Heart left ventricle (tissue), 16 donors: ENCODE measurements at regions not wholly inside any gene's neighbourhood (a gene's known extent, or its start where the extent isn't known, plus 50 kb on each side); places are given as distances from the start of the nearest gene placed in this dataset.
A peak's percentile ranks its signal among the peaks of the same experiment; 100 is the strongest.

Source experiments
- ATAC-seq, 4 donors: fragments of 200-7000 bp; cut with Tn5 transposase; one replicate each; pipeline ENCODE4 v1.9.1; 2020 to 2022; ENCODE audit warnings: moderate library complexity in 4 of 4, mild to moderate bottlenecking in 3 of 4, moderate number of reproducible peaks in 1 of 4
- DNase-seq, 5 donors: peaks; one replicate each; pipeline ENCODE4 v3.0.0-alpha.2; 2020
- H3K27ac ChIP-seq, 12 donors: fragments of 200-600 bp; sonication (generic) in 4 of 12; one replicate each; pipeline versions ENCODE4 v1.5.0 to v1.8.0; 2016 to 2022; ENCODE audit warnings: mild to moderate bottlenecking in 2 of 12
- H3K27me3 ChIP-seq, 9 donors: fragments of 200-600 bp; sonication (generic) in 2 of 9; one replicate each; pipeline versions ENCODE4 v1.5.1 to v1.8.0; 2016 to 2022; ENCODE audit warnings: mild to moderate bottlenecking in 3 of 9
- H3K36me3 ChIP-seq, 9 donors: fragments of 200-600 bp; sonication (generic) in 2 of 9; one replicate each; pipeline versions ENCODE4 v1.5.0 to v1.8.0; 2018 to 2022; ENCODE audit warnings: mild to moderate bottlenecking in 2 of 9
- H3K4me1 ChIP-seq, 12 donors: fragments of 200-600 bp; sonication (generic) in 4 of 12; one replicate each; pipeline versions ENCODE4 v1.5.0 to v1.8.0; 2016 to 2022; ENCODE audit warnings: mild to moderate bottlenecking in 3 of 12
- H3K4me3 ChIP-seq, 12 donors: fragments of 200-600 bp; sonication (generic) in 4 of 12; one replicate each; pipeline versions ENCODE4 v1.5.0 to v1.8.0; 2017 to 2022; ENCODE audit warnings: mild to moderate bottlenecking in 9 of 12, moderate library complexity in 4 of 12
- H3K9me3 ChIP-seq, 12 donors: fragments of 200-600 bp; sonication (generic) in 4 of 12; one replicate each; pipeline versions ENCODE4 v1.5.0 to v1.8.0; 2016 to 2022; ENCODE audit warnings: mild to moderate bottlenecking in 1 of 12
- POLR2A ChIP-seq, 2 donors: fragments of 450-650 bp; IDR thresholded peaks; one replicate each; pipeline ENCODE4 v1.6.1; 2017; ENCODE audit warnings: antibody characterized with exemption in 2 of 2, mild to moderate bottlenecking in 2 of 2, moderate library complexity in 2 of 2
- WGBS, 4 donors: extraction: QIAGEN DNeasy Blood & Tissue Kit in 2 of 4; methylation state at CpG; one replicate each; pipeline versions ENCODE4 v1.1.5 to v1.1.7; 2013 to 2018; 5-methylcytosine and 5-hydroxymethylcytosine counted together
- intact Hi-C, 10 donors: fragments of 100-400 bp; cut with DNase I; formaldehyde crosslinking; loops; one replicate each; pipeline versions ENCODE4 v1.11.1 to v1.14.2; 2022
- TF ChIP-seq, protein P1 (sequence below), 12 donors: fragments of 200-600 bp; sonication (generic) in 4 of 12; IDR thresholded peaks; one replicate each; pipeline versions ENCODE4 v1.5.0 to v1.8.0; 2018 to 2022; ENCODE audit warnings: antibody characterized with exemption in 12 of 12, mild to moderate bottlenecking in 5 of 12
- donor health status: ischemic (EF 13 %, LVEDD 7.1; RV severe dilation, severe dysfunction).
- donor health status: healthy with polysubstance abuse.
- donor health status: DM: no; HTN: yes; CAD: no.
- donor health status: DM: no; HTN: no; CAD: no.
- donor health status: ischemic (EF 25% LVEDD 6.9; RV normal size, moderate dysfunction).
- donor health status: ischemic (EF 25% LVEDD 5.7; RV mildly dilated, moderate dysfunction).
- donor health status: healthy.
- donor health status: DM: yes; HTN: yes; CAD: no.
- donor health status: ischemic (EF 35%, LVEDD 5.7; RV mildly dilated, moderate dysfunction).
- donor health status: nonischemic (EF 11% LVEDD 7.7; RV severe dilation, severe dysfunction).
- donor health status: DM: yes; HTN: yes; CAD: no.
- donor health status: PGD.
- donor health status: ischemic (EF 29% LVEDD 5.4; RV normal size, mild dysfunction).
- donor health status: nonischemic (EF 23%, LVEDD 6.1; RV moderate dilation, normal function).

DNA sequence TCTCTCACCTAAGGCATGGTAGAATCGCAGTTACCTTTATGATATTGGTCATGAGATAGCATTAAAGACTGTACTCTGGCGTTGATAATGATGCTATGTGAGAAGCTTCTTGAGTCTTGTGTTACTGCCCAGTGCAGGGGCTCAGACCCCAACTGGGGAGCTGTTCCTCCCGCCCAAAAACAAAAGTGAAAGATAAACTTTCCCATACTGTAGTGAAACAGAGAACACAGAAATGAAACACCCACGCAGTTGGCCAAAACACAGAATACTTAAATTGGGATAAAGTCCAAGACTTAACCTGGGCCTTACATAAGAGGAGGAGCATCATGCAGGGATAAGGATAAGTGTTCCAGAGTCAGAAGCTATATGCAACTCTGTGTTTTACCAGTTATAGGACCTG lies 130.6 kb downstream of the HHIPL2 start:
- no peak overlapping the region for H3K27ac ChIP-seq
- H3K9me3 ChIP-seq = no peaks in the 10 kb centered on the region
- no peak for ATAC-seq
- WGBS, 4 donors = 84 to 89% (median 87%) methylated on average over 4 of the region's 4 CpGs
- H3K4me1 ChIP-seq = no peaks in the 10 kb centered on the region
- DNase-seq = no peak
- intact Hi-C loops = no loop called here
- H3K27me3 ChIP-seq = no peaks in the 10 kb centered on the region
- TF ChIP-seq, protein P1, sequence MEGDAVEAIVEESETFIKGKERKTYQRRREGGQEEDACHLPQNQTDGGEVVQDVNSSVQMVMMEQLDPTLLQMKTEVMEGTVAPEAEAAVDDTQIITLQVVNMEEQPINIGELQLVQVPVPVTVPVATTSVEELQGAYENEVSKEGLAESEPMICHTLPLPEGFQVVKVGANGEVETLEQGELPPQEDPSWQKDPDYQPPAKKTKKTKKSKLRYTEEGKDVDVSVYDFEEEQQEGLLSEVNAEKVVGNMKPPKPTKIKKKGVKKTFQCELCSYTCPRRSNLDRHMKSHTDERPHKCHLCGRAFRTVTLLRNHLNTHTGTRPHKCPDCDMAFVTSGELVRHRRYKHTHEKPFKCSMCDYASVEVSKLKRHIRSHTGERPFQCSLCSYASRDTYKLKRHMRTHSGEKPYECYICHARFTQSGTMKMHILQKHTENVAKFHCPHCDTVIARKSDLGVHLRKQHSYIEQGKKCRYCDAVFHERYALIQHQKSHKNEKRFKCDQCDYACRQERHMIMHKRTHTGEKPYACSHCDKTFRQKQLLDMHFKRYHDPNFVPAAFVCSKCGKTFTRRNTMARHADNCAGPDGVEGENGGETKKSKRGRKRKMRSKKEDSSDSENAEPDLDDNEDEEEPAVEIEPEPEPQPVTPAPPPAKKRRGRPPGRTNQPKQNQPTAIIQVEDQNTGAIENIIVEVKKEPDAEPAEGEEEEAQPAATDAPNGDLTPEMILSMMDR (IDR thresholded peaks at IDR 0.05) = no peak
- no peaks in the 10 kb centered on the region for H3K36me3 ChIP-seq
- H3K4me3 ChIP-seq = no peak overlapping the region

DNA sequence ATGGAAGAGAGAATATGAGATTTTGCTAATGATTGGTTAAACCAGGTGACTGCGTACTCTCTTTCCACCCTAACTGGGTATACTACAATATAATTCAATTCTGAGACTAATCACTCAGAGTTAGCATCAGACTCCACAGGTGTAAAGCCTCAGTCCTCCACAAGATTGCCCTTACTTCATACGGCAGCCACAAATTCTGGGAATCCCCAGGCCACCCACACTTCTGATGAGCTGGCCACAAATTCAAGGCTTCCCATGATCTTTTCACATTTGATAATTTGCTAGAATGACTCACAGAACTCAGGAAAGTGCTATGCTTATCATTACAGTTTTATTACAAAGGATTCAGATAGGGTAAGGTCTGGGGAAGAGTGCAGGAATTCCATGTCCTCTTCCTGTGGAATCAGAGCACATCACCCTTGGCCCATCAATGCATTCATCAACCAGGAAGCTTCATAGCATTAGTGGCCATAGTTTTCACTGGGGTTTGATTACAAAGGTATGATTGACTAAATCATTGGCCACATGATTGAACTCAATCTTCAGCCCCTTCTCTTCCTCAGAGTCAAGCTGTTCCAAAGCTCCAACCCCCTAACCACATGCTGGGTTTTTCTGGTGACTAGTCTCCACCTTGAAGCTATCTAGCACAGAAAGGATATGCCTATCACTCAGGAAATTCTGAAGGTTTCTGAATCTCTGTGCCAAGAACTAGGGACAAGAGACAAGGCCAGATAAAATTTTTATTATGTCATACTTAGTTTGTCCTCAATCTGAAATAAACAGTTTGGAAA lies 131.7 kb downstream of the HHIPL2 start:
- no peak for DNase-seq
- Histone ChIP-seq H3K4me3 (no peak overlapping the region), H3K27me3 (no peaks in the 10 kb centered on the region), H3K4me1 (no peaks in the 10 kb centered on the region), H3K36me3 (no peaks in the 10 kb centered on the region), H3K27ac (no peak overlapping the region), H3K9me3 (no peaks in the 10 kb centered on the region)
- intact Hi-C loops = no loop called here
- ATAC-seq = no peak
- no peak for TF ChIP-seq POLR2A (IDR thresholded peaks at IDR 0.05)
- TF ChIP-seq, protein P1 (IDR thresholded peaks at IDR 0.05) = no peak
- 85 to 91% (median 89%) methylated on average over 2 of the region's 2 CpGs for WGBS, 4 donors

DNA sequence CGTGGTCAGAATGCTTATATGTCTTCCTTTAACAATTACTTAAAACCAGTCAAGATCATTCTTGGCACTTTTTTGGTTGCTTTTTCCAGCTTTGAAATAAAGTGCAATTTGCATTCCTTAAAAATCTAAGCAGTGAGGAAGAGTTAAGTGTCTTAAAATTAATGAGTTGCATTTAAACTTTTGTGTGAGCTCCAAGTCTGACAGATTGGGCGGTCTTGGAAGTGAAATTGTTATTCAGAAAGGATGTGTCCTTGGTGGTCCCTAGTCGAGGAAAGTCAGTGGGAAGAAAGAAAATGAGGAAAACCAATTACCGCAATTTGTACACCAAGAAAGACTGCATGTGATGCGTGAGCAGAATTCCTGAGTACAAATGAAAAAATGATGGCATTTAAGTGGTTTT lies 132.5 kb downstream of the HHIPL2 start:
- DNase-seq (no peak), ATAC-seq (no peak)
- TF ChIP-seq, protein P1 (IDR thresholded peaks at IDR 0.05) = no peak
- no peak for TF ChIP-seq POLR2A (IDR thresholded peaks at IDR 0.05)
- no peak overlapping the region for H3K4me3 ChIP-seq
- H3K36me3 ChIP-seq = no peaks in the 10 kb centered on the region
- no peaks in the 10 kb centered on the region for H3K9me3 ChIP-seq
- intact Hi-C loops = no loop called here
- no peak overlapping the region for H3K27ac ChIP-seq
- no peaks in the 10 kb centered on the region for H3K4me1 ChIP-seq
- H3K27me3 ChIP-seq = no peaks in the 10 kb centered on the region
- 81 to 88% (median 84%) methylated on average over 5 of the region's 5 CpGs for WGBS, 4 donors

DNA sequence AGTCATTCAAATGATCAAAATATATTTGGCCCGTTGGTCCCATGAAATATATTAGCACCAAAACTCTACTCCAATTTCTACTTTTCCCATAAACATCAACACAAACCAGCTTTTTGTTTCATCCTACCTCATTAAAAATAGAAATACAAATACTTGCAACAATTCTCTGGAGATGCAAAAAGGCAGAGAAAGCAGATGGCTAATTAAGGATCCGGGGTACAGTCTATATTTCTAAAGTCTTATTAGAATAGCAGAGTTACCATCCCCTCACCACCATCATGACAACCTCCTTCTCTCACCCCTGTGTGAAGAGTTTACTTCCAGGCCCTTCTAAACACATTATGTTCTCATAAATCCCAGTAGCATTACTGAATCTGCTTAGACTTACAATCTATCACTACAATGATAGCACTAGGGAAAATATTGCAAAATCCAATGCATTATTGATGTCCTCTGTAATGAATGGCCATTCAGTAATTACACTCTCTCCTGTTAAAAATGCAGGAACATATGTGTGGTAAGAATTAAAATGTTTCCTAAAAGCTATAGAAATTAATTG lies 133.8 kb downstream of the HHIPL2 start:
- Histone ChIP-seq H3K4me1 (no peaks in the 10 kb centered on the region), H3K9me3 (peaks cover 0 to 4% (median 0%) of the 10 kb centered on the region in 12 donors), H3K4me3 (no peak overlapping the region), H3K27ac (peak overlapping the region in 2 of 12 donors; percentile 8 to 41), H3K27me3 (no peaks in the 10 kb centered on the region), H3K36me3 (no peaks in the 10 kb centered on the region)
- ATAC-seq = no peak
- DNase-seq = no peak
- intact Hi-C loops = no loop called here
- WGBS, 4 donors = 72 to 82% (median 80%) methylated on average over 2 of the region's 2 CpGs
- TF ChIP-seq, protein P1 (IDR thresholded peaks at IDR 0.05) = no peak
- no peak for TF ChIP-seq POLR2A (IDR thresholded peaks at IDR 0.05)
